Iris pigment epithelial cell (primary cell): ENCODE measurements at regions not wholly inside any gene's neighbourhood (a gene's known extent, or its start where the extent isn't known, plus 50 kb on each side); places are given as distances from the start of the nearest gene placed in this dataset.
A peak's percentile ranks its signal among the peaks of the same experiment; 100 is the strongest.
"Not testable (repeated sequence)": the region's sequence is repeated elsewhere in the genome, so short reads cannot be mapped to it uniquely, and the experiment has no call there.

ENCODE experiments used
- DNase-seq: peaks from one replicate; pipeline ENCODE4 v3.0.0-alpha.2; 2011; ENCODE audit warnings: low read depth

DNA sequence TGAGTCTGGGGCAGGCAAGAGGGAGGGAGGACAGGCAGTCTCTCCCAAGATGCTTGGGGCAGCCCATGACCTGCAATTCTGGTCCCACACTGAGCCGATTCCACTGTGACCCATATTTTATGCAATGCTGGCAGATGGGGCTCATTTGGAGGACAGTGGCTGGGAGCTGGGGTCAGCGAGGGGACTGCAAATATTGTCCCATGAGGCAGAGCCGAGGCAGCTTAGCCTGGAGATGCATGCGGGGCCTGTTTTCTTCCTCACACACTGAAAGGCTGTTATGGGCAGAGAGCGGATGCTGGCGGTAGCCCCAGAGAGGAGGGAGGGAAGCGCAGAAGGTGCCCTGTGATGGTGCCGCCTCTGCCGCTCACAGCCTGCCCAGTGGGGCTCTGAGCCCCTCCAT is 128.5 kb upstream of the POU3F1 start:
- no peak for DNase-seq

DNA sequence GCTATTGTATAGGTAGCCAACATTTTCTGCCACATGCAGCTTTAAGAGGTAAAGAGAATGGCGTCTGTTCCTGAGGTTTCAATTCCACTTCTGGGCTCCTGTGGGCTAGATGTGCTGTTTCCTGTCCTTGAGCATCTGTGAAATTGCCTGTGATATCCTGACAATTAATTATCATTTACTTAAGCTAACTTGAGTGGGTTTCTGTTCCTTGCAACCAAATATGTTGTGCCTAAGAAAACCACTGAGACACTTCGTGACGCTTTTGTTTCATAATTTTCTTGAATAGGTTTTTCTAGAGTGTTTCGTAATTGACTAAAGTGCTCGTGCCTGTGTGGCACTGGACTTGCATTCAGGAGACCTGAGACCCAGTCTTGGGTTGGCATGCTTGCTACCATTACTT is 127.3 kb upstream of the POU3F1 start:
- no peak for DNase-seq

DNA sequence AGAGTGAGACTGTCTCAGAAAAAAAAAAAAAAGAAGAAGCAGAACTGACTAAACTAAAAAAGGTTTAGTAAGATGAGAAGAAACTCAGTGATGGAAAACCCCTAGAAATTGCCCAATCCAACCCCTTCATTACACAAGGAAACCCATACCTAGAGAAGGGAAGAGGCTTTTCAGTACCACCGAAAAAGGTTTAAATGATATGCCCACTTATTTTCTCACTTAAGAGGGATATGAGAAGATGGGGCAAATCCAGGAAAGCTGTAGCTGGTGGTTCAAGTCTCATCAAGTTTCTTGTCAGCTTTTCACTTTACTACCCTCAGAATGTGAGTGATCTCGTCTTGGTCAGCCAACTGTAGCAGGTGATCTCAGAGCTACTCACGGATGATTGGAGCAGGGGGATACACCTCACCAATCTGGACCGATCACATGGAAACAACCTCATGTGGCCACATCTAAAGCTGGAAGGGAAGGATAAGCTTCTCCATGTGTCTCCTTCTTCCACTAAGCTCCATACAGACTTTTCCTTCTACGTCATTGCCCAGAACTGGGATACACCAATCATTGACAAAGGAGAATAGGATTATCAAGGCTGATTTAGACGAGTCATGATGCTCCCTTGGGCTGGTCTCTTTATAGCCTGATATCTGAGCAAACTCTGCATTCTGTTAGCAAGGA is 126.7 kb upstream of the POU3F1 start:
- no peak for DNase-seq

DNA sequence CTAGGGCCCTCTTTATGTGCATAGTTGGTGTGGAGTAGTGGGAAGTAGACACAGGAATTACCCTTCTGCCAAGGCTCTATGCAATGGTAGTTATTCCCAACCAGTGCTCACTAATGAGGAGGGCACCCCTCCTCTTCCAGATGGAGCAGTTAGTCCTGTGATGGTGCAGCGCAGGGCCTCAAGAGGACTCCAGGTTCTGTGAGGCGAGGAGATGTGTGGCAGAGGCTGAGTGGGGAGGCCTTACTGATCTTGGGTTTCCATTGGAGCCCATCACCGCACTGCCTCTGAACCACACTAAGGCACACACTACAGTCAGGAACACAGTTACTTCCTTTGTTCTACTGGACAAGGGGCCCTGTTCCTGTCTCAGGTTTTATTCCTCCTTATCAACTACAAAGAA is 122.5 kb upstream of the POU3F1 start:
- no peak for DNase-seq

DNA sequence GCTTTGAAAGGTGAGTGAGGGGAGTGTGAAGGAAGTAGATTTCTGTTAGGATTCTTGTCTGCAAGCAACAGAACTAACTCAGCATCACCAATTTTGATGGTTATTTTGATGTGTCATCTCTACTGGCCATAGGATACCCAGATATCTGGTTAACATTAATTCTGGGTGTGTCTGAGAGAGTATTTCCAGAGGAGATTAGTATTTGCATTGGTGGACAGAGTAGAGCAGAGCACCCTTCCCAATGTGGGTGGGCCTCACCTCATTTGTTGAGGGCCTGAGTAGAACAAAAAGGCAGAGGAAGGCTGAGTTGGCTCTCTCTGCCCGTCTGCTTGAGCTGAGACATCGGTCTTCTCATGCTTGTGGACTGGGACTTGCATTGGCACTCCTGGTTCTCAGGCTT is 121.8 kb upstream of the POU3F1 start:
- no peak for DNase-seq

DNA sequence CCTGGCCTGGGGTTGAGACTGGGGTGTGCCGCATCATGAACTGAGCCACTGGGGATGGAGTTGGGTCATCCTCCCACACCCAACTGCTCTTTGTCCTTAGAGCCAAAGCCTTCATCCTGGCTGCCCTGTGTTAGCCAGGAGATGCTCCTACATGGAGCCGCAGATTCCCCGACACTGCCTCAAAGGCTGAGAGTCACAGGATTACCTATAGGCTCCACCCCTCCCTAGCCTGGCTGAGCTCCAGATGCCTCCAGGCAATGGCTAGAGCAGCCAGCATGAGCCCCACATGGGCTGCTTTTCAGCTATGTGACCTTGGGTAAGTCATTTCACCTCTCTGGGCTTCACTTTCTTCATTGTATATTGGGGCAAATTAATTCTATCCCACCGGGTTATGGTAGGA is 119.9 kb upstream of the POU3F1 start:
- no peak for DNase-seq

DNA sequence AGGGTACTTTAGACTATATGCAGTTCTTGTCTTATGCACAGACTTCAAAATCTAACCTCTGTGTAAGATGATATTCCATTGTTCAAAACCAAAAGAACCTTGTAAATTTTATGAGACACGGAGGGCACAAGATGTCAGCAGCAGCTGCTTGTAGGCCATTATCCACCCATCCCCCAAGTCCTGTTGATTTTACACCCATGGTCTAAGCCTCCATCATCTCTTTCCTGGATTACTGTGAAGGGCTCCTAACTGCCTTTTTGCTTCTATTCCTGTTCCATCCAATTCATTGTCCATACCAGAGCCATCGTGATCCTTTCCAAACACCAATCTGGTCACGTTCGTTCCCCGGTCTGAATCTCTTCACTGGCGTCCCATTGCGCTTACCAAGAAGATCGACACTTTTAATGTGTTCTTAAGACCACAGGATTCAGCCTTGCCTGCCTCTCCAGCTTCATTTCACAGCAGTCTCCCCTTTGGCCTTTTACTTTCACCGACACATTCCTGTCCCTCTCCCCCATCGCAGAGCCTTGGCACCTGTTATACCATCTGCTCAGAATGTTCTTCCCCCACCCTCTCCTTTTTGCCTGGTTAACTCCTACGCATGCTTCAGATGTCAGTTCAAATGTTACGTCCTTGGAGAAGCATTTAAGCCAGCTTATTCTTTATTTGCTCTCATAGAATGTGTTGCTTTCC is 107.3 kb upstream of the POU3F1 start:
- no peak for DNase-seq

DNA sequence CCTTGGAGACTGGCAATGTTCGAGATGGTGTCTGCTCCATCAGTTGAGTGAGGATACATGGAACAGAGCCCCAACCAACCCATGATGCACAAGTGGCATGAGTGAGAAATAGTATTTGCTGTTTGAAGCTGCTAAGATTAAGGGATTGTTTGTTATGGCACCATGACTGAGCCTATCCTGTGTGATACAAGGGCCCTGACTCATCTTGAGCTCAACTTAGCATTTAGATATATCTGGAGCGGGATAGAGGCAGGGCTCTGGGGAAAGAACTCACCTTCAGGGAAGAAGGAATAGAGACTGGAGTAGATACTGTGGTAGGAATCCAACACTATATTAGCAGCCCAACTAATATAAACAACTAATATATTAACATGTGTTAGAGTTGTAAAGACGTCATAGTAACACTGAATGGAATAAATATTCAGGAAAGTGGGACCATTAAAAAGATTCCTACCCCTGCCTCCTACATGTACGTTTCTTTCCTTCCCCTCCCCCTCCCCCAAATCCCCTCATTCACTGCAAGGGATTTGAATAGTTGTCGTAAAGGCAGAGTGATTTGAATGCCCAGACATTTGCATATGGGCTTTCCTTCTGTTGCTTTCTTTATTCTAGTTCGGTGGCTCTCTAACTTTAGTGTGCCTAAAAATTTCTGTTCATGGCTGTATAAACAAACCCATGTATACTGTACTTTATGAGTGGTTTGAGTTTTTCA is 106.6 kb upstream of the POU3F1 start:
- DNase-seq, result no peak

DNA sequence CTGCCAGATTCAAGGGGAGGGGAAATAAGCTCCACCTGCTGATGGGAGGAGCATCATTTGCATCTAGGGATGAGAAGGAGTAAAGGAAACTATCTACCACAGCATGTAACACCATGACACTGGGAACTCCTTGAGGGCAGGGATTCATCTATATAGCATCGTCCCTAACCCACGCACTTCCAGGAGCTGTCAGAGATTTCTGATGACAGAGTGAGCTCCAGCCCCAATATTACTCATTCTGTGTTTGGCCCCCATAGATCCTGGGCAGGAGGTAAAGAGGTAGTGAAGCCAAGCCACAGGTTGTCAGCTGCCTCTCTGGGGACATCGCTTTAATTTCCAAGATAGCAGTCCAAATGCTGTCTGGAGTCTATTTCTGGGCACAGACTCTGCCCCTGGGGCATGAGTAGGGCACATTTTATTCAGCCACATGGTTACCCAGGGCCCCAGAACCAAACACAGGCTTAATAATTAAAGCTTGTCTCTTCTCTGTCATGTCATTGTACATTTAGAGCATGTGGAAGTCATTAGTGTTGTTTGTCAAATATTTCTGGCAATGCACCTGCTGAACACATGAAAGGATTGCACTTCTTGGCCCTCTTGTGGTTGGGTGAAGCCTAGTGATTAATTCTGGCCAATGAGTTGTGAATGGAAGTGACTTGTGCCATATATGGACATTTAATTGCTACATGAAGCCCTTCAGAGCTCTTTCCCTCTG is 105.9 kb upstream of the POU3F1 start:
- no peak for DNase-seq

DNA sequence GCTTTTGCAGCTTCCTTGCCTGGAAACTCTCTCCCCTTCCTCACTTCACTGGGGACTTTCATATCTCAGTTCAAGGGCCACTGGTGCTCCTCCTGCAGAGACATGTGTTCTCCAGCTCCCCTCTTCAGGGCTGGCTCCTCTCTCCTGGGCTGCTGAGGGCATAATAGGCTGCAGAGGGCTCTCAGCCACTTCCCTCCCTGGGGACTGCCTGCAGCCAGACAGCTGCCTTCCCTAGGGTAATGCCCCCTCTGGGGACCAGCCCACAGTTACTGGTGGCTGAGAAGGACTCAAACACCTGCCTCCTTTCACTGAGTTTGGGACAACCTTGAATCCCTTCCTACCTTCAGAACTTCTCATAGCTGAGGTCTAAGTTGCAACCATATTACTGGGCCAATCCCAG is 104.8 kb upstream of the POU3F1 start:
- DNase-seq, result no peak

DNA sequence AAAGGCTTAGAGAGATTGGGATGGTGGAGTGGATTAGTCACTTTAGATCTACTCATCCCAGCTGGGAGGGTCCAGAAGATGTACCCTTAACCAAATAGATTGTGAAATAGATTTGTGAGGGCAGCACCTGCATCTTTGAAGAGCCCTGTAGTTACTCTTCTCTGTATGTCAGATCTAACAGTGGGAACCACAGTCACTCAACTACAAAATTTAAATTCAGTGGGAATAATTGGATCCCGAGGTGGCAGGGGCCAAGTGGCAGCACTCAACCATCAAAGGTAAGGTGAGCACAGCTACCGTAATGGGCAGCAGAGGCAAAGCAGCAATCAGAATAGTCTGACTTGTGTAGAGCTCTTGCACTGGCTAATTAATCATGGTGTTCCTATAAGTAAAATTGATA is 99.5 kb upstream of the POU3F1 start:
- DNase-seq, result not testable (repeated sequence)

DNA sequence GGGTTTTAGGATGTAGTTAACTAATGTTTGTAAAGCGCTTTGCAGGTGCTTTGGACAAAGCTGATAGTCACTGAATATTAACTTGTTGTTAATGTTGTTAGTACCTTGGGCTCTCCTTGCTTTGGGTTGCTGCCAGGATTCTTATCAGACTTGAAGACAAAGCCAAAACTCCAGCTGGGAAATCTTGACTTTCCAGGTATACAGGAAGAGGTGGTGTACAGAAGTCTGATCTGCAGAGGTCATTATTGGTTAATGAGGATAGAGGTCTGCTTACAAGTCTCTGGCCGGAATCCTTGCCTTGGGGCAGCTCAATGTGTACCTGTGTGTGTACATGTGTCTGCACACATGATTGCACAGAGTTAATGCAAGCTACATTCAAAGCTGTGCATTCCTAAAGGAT is 96.0 kb upstream of the POU3F1 start:
- DNase-seq, result no peak

DNA sequence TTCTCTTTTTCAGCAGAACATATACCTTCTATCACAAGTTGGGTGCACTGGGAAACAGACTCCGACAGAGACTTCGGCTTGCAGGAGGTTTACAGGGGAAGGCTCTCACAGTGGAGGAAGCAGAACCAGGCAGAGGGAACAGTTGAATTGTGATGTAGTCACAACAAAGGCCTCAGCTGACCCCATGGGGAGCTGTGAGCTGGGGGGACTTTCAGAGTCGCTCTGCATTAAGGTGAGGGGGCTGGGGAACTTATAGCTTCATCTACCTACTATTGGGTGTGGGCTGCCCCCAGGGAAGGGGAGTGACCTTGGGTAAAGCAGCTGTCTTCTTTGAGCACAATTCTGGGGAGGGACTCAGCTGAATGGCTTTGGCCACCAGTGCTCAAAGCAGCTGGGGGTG is 94.9 kb upstream of the POU3F1 start:
- no peak for DNase-seq

DNA sequence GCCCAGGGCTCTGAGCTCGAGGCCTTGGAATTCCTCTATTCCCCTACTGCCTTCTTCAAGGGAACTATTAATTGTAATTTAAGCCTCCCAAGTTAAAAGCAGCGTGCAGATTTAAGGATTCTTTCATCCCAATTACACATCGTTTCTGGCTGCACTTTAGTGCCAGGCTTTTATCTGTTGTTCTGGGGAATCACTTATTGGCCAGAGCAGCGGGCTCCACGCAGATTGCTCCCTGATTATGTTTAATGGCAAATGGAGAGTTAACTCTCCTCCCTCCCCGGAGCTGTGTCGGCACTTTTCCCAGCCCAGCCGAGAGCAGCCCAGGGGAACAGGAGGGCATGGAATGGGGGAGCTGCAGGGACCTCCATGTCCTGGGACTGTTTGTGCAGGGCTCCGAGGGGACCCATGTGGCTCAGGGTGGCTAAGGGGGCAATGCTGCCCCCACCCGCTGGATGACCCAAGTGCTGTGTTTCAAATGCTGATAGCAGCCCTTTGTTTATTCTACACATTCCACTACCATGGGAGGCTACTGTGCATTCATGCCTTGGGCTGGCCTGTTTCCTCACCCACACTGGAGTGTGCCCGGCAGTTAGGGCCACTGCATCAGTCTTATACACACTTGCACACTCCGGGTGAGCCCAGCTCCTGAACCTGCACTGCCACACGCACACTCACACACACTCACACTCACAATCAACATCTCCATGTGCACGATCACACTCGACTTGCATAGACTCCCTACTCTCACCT is 93.3 kb upstream of the POU3F1 start:
- peak; percentile 16 for DNase-seq

DNA sequence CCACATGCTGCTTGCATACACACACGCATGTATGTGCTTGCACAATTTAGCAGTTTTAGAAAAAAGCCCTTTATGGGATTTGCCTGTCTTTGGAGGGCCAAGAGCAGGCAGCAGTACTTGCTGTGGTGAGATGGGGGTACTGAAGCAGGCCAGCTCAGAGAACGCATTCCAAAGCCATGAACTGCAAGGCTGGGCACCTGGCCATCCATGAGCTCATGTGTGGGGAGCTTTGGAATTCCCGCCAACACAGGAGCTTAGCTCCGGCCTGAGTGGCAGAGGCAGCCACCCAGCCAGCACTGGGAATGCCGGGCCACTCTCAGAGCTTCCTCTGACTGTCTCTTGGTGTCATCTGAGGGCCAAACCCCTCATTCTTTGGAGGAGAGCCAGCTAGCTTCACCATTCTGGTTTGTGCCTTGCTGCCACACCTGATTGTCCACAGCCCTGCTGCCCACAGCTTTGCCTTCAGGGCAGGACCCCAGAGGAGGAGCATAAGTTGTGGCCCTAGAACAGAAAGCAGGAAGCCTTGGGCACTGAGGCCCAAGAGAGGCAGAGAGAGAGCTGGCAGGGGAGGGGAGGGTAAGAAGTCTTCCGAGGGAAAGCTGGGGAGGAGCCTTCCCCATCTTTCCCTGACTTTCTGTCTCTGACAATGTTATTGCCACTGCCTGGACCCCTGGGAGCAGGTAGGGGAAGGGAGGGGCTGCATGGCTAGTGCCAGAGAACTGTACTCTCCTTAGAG is 92.1 kb upstream of the POU3F1 start:
- DNase-seq, result peak; percentile 97

DNA sequence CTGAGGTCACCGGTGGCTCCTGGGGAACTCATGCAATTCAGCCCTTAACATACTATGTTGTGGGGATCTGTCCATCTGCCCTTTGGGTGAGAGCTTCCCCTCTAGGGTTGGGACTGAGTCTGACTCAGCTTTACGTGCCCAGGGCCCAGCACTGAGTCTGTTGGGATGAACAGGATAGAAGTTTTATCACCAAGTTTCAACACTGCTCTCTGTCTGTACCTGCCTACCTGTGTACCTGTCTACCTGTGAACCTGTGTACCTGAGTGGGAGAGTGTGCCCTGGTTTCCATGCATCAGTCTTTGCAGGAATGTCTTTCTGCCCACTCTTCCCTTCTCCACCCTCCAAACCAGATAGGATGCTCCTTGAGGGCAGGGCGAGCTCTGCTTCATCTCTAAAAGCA is 90.6 kb upstream of the POU3F1 start:
- DNase-seq, result no peak

DNA sequence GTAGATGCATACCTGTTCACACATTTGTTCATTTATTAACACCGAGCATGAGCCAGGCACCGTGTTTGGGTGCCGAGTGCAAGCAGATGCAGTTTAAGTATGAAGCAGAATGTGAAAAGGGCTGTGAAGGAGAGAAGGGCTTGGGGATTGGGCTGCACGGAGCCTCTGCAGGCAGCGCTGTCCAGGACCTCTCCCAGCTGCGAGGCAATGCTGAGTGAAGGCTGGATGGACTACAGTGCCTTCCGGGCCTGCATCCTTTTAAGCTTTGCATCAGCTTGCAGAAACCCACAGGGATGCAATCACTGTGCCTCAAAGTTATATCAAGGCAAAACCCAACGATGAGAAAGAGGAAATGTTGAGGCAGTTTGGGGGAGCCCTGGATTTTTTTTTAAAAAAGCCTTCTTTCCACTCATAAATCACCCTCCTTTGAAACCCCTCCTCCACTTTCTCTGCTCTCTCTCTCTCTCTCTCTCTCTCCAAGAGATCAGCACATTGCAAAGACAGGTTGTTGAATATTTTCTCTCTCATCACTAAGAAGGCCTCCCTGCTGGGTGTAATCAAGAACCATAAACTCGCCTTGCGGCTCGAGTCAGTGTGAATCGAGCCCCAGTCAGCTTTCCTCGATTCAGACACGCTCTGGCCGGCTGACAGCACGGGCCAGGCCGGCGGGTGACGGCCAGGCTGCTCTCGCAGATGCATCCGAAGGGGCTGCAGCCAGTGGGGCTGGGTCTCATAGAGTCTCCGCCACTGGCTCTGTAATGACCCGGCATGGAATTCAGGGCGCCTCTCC is 89.2 kb upstream of the POU3F1 start:
- no peak for DNase-seq

DNA sequence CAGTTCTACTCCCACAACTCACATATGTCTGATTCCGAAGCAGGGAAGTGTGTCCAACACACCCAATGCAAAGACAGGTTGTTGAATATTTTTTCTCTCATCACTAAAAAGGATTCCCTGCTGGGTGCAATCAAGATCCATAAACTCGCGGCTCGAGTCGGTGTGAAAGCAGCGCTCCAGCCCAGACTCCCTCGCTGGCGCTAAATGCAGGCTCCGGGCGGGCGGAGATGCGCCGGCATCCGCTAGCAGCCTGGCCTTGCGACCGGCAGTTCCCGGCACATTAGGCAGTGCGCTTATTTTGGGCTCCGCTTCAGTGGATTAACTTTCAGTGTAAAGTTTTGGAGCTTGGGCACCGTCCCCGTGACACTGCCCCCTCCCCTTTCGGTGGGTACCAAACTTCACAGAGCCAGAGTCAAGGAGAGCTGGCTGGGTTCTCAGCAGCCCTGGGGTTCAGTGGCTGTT is 87.7 kb upstream of the POU3F1 start:
- DNase-seq, result no peak

DNA sequence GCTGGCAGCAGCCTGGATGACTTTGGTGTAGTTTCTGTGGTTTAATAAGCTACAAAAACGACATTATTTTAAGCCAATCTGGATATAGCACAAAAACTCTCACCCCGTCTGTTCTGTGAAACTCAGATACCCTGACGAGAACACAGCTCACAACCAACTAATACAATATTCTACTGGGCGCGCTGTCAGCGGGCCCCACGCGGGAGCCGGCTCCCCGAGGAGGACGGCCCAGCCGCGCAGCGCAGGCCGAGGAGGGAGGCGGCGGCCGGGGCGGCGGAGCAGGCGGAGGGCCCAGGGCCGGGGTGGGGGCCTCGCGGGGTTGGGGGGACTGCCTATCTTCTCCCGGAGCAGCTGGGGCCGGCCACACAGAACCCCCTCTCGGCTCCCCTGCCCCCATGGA is 87.2 kb upstream of the POU3F1 start:
- no peak for DNase-seq

DNA sequence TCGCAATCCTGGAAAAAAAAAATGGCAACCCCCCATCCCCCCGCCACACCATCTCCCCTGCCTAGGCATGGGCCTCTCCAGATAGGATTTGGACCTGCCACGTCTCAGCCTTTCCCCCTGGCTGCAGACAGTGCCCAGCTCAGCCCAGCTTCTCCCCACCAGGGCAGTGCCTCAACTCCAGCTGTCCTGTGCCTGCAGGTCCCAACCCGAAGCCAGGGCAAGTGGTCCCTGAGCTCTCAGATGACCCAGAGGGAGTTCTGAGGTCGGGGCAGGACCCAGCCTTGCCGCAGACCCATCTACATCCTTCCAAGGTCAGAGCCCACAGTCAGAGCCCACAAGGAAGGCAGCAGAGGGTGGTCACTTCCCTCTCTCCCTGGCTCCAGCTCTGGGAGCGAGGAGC is 86.7 kb upstream of the POU3F1 start:
- DNase-seq, result no peak
